HG03342 (cell line): ENCODE measurements at regions not wholly inside any gene's neighbourhood (a gene's known extent, or its start where the extent isn't known, plus 50 kb on each side); places are given as distances from the start of the nearest gene placed in this dataset.

Experiments
- ATAC-seq: cut with Tn5 transposase; IDR thresholded peaks from one replicate; pipeline ENCODE4 v1.9.1; 2021; ENCODE audit warnings: mild to moderate bottlenecking, moderate library complexity; ENCODE audit not compliant: unreplicated experiment

- ATAC-seq, result no peak
Measured at GRCh38 chr15:35843498-35843897, 297.5 kb upstream of the DPH6 start.

- no peak for ATAC-seq
Measured at GRCh38 chr15:35850284-35850683, 304.3 kb upstream of the DPH6 start.

GRCh38 chr15:35851491-35851890, 305.5 kb upstream of the DPH6 start:
- ATAC-seq, result no peak

DNA sequence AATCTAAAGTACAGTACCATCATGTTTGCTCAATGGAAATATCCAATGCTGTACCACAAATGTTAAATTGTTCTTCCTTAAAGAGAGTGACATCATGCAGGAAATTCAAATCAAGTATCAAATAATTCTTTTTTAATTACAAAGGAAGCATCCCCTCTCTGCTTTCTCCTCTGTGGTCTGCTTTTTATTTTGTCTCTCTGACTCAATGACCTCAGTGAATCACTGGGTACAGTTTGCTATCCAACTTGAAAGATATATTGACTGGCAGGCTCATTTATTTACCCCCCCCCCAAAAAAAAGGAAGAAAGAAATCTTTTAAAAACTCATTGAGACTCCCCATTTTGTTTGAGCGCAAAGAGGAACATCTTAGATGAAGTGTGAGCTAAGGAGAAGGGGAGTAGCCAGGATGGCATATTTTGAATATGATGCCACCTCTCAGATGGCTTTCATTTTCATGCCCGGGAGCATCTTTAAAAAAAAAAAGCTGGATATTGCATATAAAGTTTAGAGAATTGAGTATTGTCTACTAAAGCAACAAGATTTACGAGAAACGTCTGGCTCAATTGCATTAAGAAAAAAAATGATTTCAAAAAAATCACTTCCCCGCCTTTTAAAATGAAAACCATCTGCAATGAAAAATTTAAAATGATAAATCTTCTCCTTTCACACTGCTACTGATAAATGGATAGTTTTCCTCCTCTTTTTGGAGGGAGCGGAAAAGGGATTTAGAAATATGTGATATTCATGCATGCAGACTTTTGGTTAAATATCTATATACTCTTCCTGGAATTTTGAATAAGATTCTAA, 307.1 kb upstream of the DPH6 start:
- ATAC-seq, result no peak

DNA sequence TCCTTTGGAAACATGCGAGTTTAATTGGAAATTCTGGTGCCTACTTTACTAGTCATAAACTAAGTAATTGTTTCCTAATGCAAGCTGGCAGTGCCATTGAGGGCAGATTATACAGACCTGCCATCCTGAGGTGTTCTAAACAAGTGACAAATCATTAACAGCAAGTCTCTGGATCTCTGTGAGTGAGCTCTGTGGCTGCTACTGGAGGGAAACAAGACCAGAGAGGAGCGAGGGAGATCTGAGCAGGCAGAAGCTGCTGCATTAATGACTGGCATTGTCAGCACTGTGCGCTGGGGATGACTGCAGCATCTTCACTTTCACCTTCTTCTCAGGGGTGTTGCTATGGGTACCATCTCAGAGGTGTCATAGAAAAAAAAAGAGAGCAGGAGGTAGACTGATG, 308.4 kb upstream of the DPH6 start:
- ATAC-seq, result no peak

DNA sequence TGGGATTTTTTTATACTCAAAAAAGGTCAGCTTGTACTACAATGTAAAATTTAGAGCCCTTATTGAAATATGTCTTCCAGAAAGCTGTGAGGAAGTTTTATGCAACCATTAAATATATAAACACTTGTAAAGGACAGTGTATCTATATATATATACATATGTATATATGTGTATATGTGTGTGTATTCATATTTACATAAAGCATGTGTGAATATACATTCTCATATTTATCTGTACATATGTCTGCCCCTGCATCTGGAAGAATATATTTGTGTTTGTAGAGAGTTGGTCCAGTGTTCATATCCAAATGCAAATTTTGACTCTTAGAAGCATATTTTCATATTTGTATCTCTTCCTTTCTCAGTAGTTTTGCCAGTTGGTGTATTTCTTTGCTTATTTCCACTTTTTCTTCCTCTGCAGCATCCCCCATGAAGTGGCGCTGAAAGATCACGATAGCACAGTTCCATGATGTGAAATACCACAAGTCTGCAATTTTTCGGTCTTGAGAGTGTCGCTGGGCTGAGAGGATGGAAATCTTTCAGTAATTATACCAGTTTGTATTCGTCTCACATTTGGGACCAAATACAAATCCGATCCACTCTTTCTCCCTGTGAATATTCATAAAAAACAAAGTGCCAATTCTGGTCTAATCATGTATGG, 311.7 kb upstream of the DPH6 start:
- no peak for ATAC-seq

GRCh38 chr15:35858707-35859106, 312.7 kb upstream of the DPH6 start:
- ATAC-seq, result no peak

DNA sequence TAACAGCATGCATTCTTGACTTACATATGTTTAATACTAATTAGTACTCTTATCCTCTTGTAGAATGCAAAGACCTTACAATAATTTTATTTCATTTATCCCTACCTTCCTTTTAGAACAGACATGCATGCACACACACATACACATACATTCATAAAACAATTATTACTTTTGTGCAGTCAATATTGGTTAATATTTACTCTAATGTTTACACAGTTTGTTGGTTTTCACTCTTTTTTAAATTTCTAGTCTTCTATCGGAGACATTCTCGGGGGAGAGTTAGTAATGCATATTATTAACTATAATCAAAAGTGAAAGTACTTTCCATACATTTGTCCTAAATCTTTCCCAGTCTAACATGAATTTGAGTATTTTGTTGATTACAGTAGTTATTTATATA, 317.7 kb upstream of the DPH6 start:
- no peak for ATAC-seq

GRCh38 chr15:35867356-35867755, 321.4 kb upstream of the DPH6 start:
- no peak for ATAC-seq

- no peak for ATAC-seq
Measured at GRCh38 chr15:35871282-35871681, 325.3 kb upstream of the DPH6 start.

DNA sequence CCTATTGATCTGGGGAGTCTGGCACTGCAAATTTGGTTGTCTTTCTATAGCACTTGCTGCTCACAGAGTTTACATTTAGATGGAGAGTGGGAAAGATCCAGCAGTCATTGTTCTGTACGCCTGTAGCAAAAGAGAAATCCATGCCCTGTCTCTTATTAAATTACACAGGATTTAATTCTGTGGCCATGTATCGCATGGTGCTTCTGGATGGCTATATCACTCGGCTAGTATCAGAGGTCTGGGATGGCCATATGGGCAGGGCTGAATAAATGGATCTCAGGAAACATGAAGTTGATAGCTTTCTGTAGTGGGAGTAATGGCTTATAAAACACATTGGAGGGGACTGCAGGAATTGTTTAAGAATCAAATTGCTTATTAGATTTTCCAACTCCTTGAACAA, 325.8 kb upstream of the DPH6 start:
- ATAC-seq, result no peak

GRCh38 chr15:35872577-35872976, 326.6 kb upstream of the DPH6 start:
- no peak for ATAC-seq

DNA sequence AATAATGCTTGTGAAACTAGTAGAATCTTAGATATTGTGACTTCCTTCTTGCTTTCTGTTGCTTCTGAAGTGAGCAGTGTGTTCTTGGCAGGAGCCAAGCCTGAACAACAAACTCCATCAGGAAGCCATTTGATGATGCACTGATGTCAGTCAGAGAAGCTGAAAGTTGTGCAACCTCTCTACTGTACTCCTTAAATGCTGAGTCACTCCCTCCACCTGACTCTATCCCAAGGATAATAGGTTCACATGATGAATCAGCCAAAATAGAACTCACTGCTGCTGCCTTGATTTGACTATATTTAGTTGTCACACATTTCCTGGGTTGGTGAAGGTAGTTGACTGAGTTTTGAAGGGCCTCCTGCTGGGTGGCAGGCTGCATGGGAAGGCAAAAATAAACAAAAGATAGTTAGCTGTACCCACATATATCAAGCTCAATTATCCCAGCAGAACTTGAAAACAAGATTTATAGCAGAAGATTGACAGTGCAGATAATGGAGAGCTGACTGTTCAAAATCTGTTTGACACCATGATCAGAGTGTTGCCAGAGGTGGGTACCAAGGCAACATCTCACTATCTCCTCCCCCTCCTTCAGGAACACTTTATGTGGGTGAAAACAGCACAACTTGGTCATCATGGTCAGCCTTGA, 328.4 kb upstream of the DPH6 start:
- ATAC-seq, result no peak

DNA sequence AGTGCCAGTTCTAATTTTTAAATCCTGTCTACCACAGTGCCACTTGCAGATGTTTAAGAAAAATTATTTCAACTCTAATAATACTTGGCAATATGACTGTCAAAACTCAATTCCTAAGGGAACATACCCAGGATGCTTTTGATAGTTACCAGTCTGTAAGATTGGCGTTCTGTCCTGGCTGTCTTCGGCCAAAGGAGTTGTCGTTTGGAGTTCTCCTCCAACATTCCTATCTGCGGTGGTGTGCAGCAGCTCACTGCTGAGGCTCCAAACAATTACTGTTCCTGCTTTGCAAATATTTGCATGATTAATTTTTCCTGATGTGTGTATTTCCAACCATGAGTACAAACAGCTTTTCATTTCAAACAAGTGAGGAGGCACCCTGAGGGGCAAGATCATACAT, 330.8 kb upstream of the DPH6 start:
- no peak for ATAC-seq

DNA sequence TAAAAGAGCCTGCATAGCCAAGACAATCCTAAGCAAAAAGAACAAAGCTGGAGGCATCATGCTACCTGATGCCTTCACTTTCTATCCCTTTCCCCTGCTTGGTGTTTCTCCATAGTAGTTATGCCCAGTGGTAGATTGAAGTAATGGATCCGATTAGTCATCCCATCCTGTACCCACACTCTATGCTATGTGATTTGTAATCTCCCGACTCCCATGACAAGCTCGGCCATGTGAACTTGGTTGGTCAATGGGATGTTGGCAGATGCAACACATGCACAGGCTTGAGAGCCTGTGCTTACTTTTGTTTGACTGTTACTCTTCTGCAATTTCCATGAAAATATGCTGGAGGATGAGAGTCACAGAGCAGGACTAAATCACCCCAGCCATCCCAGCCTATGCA, 334.9 kb upstream of the DPH6 start:
- ATAC-seq, result no peak

GRCh38 chr15:35885870-35886269, 339.9 kb upstream of the DPH6 start:
- no peak for ATAC-seq

GRCh38 chr15:35886765-35887164, 340.8 kb upstream of the DPH6 start:
- no peak for ATAC-seq

DNA sequence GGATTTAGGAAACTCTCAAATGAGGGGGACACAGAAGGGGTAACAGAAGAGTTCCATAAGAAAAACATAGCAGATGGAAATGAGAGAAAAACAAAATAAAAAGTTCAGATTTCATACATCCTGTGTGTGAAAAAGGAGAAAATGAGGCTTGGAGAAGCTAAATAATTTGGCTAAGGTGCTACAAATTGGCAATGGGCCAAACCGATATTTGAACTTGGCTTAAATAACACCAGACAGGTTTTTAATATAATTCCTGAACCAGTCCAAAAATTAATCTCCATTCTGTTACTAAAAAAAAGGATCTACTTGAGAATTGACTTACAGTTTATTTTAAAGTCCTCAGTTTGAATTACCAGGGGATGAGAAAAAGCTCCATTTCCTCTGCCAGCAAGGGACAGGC, 342.9 kb upstream of the DPH6 start:
- ATAC-seq, result no peak

- no peak for ATAC-seq
Measured at GRCh38 chr15:35907511-35907910, 361.5 kb upstream of the DPH6 start.

DNA sequence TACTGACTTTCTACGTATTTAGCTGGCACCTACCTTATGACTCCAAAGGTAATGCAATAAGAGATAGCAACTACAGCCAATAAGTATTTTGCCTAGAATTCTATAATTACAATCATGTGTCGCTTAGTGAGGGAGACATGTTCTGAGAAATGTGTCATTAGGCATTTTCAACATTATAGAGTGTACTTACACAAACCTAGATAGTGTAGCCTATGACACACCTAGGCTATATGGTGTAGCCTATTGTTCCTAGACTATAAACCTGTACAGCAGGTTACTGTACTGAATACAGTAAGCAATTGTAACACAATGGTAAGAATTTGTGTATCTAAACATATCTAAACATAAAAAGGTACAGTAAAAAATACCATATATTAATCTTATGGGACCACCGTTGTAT, 363.4 kb upstream of the DPH6 start:
- no peak for ATAC-seq

- ATAC-seq, result no peak
Measured at GRCh38 chr15:35910227-35910626, 364.3 kb upstream of the DPH6 start.
